DOHH2 (cell line): ENCODE measurements at regions not wholly inside any gene's neighbourhood (a gene's known extent, or its start where the extent isn't known, plus 50 kb on each side); places are given as distances from the start of the nearest gene placed in this dataset.

Experiments
- CTCF ChIP-seq: fragments of 200-600 bp; sonication (generic); IDR thresholded peaks from one replicate; pipeline ENCODE4 v1.5.1; 2014; ENCODE audit warnings: antibody characterized with exemption, mild to moderate bottlenecking, low read depth, low read length; ENCODE audit not compliant: poor library complexity, severe bottlenecking
- EZH2phosphoT487 ChIP-seq: fragments of 200-600 bp; sonication (generic); IDR thresholded peaks from 2 replicates; pipeline ENCODE4 v1.6.1; 2017; ENCODE audit warnings: borderline replicate concordance, mild to moderate bottlenecking, antibody characterized with exemption, low read length, moderate library complexity, mixed read lengths

- no peak for TF ChIP-seq EZH2phosphoT487
- no peak for TF ChIP-seq CTCF
Measured at GRCh38 chr2:125405816-125406215, 1250.1 kb upstream of the GYPC start.
